Osteocyte (in vitro differentiated cells): ENCODE measurements at regions not wholly inside any gene's neighbourhood (a gene's known extent, or its start where the extent isn't known, plus 50 kb on each side); places are given as distances from the start of the nearest gene placed in this dataset.
A peak's percentile ranks its signal among the peaks of the same experiment; 100 is the strongest.

Experiments used
- DNase-seq: peaks from one replicate; pipeline ENCODE4 v3.0.0; 2021; ENCODE audit warnings: mixed read lengths; ENCODE audit not compliant: unreplicated experiment; ENCODE audit errors: extremely low spot score
- H3K27ac Mint-ChIP-seq: one replicate; pipeline ENCODE4 v1.8.0; 2021; ENCODE audit warnings: mild to moderate bottlenecking, mixed read lengths; ENCODE audit not compliant: unreplicated experiment
- H3K27me3 Mint-ChIP-seq: one replicate; pipeline ENCODE4 v1.8.0; 2021; ENCODE audit warnings: mixed read lengths; ENCODE audit not compliant: unreplicated experiment
- H3K36me3 Mint-ChIP-seq: one replicate; pipeline ENCODE4 v1.8.0; 2021; ENCODE audit warnings: mixed read lengths; ENCODE audit not compliant: unreplicated experiment
- H3K4me1 Mint-ChIP-seq: one replicate; pipeline ENCODE4 v1.8.0; 2021; ENCODE audit warnings: mixed read lengths; ENCODE audit not compliant: unreplicated experiment
- H3K4me3 Mint-ChIP-seq: one replicate; pipeline ENCODE4 v1.8.0; 2021; ENCODE audit warnings: mild to moderate bottlenecking, moderate library complexity, mixed read lengths; ENCODE audit not compliant: unreplicated experiment
- H3K9me3 Mint-ChIP-seq: one replicate; pipeline ENCODE4 v1.8.0; 2021; ENCODE audit warnings: mixed read lengths; ENCODE audit not compliant: unreplicated experiment
- TF ChIP-seq, protein P1 (sequence below): fragments of 200-600 bp; sonication (generic); IDR thresholded peaks from 2 replicates; pipeline ENCODE4 v1.5.0; 2021; ENCODE audit warnings: antibody characterized with exemption, mild to moderate bottlenecking, moderate library complexity

DNA sequence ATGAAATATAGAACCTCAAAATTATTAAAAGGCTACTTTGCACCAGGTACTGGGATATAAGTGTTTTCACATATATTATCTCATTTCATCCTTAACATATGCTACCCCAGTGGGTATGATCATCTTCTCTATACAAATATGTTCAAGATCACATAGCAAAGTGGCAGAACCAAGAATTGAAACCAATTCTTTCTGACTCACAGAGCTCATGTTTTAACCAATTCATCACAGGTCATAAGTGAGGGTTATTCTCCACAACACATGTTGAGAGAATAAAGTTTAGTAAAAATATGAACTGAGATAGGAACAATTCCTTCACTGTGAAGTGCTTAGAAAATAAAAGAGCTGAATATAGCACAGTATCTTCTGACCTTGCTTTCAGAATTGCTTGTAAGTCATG is 442.9 kb upstream of the RASGEF1B start:
- no peaks in the 10 kb centered on the region for H3K36me3 Mint-ChIP-seq
- TF ChIP-seq, protein P1, sequence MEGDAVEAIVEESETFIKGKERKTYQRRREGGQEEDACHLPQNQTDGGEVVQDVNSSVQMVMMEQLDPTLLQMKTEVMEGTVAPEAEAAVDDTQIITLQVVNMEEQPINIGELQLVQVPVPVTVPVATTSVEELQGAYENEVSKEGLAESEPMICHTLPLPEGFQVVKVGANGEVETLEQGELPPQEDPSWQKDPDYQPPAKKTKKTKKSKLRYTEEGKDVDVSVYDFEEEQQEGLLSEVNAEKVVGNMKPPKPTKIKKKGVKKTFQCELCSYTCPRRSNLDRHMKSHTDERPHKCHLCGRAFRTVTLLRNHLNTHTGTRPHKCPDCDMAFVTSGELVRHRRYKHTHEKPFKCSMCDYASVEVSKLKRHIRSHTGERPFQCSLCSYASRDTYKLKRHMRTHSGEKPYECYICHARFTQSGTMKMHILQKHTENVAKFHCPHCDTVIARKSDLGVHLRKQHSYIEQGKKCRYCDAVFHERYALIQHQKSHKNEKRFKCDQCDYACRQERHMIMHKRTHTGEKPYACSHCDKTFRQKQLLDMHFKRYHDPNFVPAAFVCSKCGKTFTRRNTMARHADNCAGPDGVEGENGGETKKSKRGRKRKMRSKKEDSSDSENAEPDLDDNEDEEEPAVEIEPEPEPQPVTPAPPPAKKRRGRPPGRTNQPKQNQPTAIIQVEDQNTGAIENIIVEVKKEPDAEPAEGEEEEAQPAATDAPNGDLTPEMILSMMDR, result no peak
- H3K9me3 Mint-ChIP-seq, result no peaks in the 10 kb centered on the region
- H3K4me1 Mint-ChIP-seq, result no peaks in the 10 kb centered on the region
- H3K4me3 Mint-ChIP-seq, result no peak overlapping the region
- H3K27ac Mint-ChIP-seq, result no peak overlapping the region
- no peak for DNase-seq
- peaks cover 4% of the 10 kb centered on the region for H3K27me3 Mint-ChIP-seq

DNA sequence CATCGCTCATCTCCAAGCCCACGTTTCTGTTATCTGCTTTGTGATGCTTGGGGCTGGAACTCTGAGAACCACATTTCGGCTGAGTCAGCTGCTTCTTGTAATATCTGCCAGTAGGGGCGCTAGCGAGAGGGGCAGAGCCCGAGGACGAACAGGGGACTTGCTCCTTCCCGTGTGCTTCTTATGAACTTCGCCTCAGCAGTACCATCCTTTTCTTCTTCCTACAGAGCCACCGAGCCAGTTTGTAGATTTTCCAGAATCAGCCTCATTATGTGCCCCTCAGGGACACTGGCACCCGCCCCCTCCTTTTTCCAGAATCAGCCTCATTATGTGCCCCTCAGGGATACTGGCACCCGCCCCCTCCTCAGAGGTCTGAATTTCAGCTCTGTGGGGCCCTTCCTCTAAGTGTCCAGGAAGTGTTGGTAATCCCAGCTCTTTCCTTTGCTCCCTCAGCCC is 441.7 kb upstream of the RASGEF1B start:
- DNase-seq, result no peak
- Mint-ChIP-seq H3K4me1 (no peaks in the 10 kb centered on the region), H3K4me3 (no peak overlapping the region), H3K27ac (no peak overlapping the region), H3K27me3 (peaks cover 4% of the 10 kb centered on the region), H3K36me3 (no peaks in the 10 kb centered on the region), H3K9me3 (no peaks in the 10 kb centered on the region)
- TF ChIP-seq, protein P1, result peak; percentile 40

DNA sequence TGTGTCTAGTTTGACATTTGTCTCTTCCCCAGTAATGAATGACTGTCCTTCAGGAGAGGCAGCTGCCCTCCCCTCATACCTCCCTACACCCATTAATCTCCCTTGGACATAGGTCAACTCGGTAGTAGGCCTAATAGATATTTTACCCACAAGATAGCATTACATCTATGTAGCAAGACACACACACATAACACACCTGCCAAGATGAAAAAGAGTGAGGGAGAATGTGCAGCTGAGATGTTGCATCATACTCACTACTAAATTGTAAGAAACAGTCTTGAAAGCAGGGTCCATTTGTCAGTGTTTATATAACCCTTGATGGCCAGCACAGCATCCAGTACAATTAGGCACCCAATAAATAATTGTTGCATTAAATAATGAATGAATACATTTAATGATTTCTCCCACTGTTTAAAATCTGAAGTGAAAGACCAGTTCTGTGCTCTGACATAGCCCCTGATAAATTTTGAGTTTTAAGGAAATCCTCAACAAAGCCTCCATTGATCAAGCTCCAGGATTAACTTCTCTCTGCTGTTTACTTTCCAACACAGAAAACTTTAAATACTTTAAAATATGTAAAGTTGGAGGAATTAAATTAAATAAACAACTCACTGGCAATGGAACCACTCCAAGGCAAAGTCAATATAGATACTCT is 440.8 kb upstream of the RASGEF1B start:
- H3K27me3 Mint-ChIP-seq, result peaks cover 4% of the 10 kb centered on the region
- no peak overlapping the region for H3K4me3 Mint-ChIP-seq
- TF ChIP-seq, protein P1, result no peak
- no peak for DNase-seq
- no peaks in the 10 kb centered on the region for H3K36me3 Mint-ChIP-seq
- no peaks in the 10 kb centered on the region for H3K9me3 Mint-ChIP-seq
- H3K4me1 Mint-ChIP-seq, result no peaks in the 10 kb centered on the region
- H3K27ac Mint-ChIP-seq, result no peak overlapping the region

DNA sequence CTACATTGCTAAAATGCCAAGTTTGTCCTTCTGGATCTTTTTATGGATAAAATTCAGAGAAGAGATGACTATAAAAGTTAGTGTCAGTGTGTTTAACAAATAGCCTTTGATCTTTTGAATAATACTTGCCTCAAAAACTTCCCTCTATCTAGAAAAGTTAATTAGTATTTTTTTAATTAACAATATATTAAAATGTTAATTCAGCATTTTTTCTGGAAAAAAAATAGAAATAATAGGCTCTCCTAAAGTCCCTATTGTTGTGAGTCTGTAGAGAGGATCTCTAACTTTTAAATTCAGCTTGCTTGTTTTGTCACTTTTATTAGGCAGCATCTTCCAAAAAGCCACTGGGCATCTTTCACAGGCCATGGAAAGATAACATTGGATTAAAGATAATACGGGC is 435.2 kb upstream of the RASGEF1B start:
- Mint-ChIP-seq H3K9me3 (no peaks in the 10 kb centered on the region), H3K36me3 (no peaks in the 10 kb centered on the region)

DNA sequence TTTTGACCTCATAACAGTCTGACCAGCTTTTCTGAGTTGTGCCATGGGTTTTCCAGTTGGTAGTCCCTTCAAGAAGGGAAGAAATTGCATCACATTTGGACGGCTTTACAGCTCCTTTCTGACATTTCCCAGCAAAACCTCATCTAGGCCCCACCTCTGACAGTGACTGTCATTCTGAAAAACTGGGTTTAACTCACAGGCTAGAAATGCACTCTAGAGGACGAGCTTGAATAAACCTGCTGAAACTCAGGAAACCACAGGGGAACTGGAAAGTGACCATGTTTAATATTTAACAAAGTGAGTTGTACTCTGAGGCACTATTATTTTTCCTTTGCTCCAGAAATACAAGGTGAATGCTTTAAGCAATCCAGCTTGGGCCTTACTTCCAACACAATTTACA is 434.3 kb upstream of the RASGEF1B start:
- H3K27me3 Mint-ChIP-seq, result no peaks in the 10 kb centered on the region
- H3K4me3 Mint-ChIP-seq, result no peak overlapping the region
- TF ChIP-seq, protein P1, result no peak
- no peaks in the 10 kb centered on the region for H3K9me3 Mint-ChIP-seq
- no peak for DNase-seq
- H3K4me1 Mint-ChIP-seq, result no peaks in the 10 kb centered on the region
- no peaks in the 10 kb centered on the region for H3K36me3 Mint-ChIP-seq
- no peak overlapping the region for H3K27ac Mint-ChIP-seq

More for the DNA sequence above, 435.2 kb upstream of the RASGEF1B start:
- H3K4me3 Mint-ChIP-seq, result no peak overlapping the region
- DNase-seq, result no peak
- TF ChIP-seq, protein P1, result no peak
- no peak overlapping the region for H3K27ac Mint-ChIP-seq
- no peaks in the 10 kb centered on the region for H3K4me1 Mint-ChIP-seq
- no peaks in the 10 kb centered on the region for H3K27me3 Mint-ChIP-seq
